ENCODE measurements at regions not wholly inside any gene's neighbourhood (a gene's known extent, or its start where the extent isn't known, plus 50 kb on each side); places are given as distances from the start of the nearest gene placed in this dataset.
"Not testable (repeated sequence)": the region's sequence is repeated elsewhere in the genome, so short reads cannot be mapped to it uniquely, and the experiment has no call there.

DNA sequence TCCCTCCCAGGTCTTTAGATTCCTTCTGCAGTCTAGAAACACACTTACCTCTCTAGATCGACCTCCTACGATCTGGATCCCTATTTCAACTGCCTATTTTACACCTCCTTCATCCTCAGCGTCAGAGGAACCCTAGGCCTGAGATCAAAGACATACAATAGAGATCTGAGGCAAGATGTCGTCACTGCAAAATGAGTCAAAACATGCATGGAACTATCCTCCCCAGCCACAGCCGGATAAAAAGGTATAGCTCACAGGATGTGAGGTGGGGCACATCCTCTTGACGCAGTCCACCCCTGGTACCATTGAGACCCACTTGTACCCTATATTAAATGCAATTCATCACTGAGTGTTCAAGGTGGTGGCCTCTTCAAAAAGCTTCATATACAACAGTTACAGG lies 63.7 kb upstream of the DNAJC10 start:
- no peak overlapping the region for H3K4me3 ChIP-seq
- intact Hi-C loops (cut with DNase I), result loop anchor here (5.0 to 10.0 kb wide), 2 partner anchors 415 to 908 kb away; no protein-coding TSS in a partner anchor
- TF ChIP-seq, protein P1, sequence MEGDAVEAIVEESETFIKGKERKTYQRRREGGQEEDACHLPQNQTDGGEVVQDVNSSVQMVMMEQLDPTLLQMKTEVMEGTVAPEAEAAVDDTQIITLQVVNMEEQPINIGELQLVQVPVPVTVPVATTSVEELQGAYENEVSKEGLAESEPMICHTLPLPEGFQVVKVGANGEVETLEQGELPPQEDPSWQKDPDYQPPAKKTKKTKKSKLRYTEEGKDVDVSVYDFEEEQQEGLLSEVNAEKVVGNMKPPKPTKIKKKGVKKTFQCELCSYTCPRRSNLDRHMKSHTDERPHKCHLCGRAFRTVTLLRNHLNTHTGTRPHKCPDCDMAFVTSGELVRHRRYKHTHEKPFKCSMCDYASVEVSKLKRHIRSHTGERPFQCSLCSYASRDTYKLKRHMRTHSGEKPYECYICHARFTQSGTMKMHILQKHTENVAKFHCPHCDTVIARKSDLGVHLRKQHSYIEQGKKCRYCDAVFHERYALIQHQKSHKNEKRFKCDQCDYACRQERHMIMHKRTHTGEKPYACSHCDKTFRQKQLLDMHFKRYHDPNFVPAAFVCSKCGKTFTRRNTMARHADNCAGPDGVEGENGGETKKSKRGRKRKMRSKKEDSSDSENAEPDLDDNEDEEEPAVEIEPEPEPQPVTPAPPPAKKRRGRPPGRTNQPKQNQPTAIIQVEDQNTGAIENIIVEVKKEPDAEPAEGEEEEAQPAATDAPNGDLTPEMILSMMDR (IDR thresholded peaks at IDR 0.05), result no peak

DNA sequence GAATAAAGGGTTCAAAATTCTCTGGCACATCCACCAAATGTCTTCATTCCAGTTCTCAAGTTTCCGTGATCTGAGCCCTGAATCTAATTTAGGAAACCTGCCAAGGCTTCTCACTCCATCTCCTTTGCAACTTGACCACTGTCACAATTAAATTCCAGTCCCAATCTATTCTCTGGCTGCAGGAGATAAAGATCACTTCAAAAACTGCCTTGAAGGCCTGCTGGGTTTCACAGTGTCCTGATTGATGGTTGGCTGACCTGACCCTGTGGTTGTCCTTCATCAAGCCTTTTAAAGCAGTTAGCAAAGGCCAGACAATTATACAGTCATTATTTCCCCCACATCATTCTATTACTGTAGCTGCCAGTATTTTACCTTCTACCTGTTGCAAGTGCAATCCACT lies 60.3 kb upstream of the DNAJC10 start:
- Histone ChIP-seq H3K4me3 (no peak overlapping the region), H3K36me3 (no peaks in the 10 kb centered on the region), H3K9ac (ENCODE audit: low read depth in 2 of 2, low read length in 2 of 2) (no peak overlapping the region), H3K27ac (no peak overlapping the region), H3K4me1 (no peaks in the 10 kb centered on the region), H3K27me3 (no peaks in the 10 kb centered on the region), H3K9me3 (no peaks in the 10 kb centered on the region)
- TF ChIP-seq, protein P1 (IDR thresholded peaks at IDR 0.05), result no peak
- no peak for DNase-seq
- intact Hi-C loops (cut with DNase I), result loop anchor here (10.0 kb wide), 1 partner anchor 911 kb away; no protein-coding TSS in a partner anchor

More for the DNA sequence above, 63.7 kb upstream of the DNAJC10 start:
- Histone ChIP-seq H3K36me3 (no peaks in the 10 kb centered on the region), H3K27ac (no peak overlapping the region), H3K9me3 (no peaks in the 10 kb centered on the region), H3K9ac (ENCODE audit: low read depth in 2 of 2, low read length in 2 of 2) (no peak overlapping the region), H3K4me1 (no peaks in the 10 kb centered on the region), H3K27me3 (no peaks in the 10 kb centered on the region)
- no peak for DNase-seq

DNA sequence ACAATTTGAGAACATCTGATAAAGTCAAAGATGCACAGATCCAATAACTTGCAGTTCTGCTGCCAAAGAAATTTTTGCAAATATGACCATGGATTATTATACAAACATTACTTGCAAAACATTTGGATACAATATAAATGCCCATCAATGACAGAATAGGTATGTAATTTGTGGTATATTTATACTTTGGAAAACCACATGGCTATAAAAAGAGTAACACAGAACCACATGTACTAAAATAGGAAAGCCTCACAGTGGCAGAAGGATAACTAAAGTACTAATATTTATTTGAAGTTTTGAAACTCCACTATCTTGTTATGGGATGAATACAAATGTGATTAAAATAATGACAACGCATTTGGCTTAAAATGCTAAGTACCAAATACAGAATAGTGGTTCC lies 51.8 kb upstream of the DNAJC10 start:
- Histone ChIP-seq H3K27me3 (no peaks in the 10 kb centered on the region), H3K36me3 (no peaks in the 10 kb centered on the region), H3K4me3 (no peak overlapping the region), H3K4me1 (no peaks in the 10 kb centered on the region), H3K27ac (no peak overlapping the region), H3K9me3 (no peaks in the 10 kb centered on the region), H3K9ac (ENCODE audit: low read depth in 2 of 2, low read length in 2 of 2) (no peak overlapping the region)
- TF ChIP-seq, protein P1 (IDR thresholded peaks at IDR 0.05), result no peak
- DNase-seq, result no peak
- intact Hi-C loops (cut with DNase I), result no loop called here

- DNase-seq; H3K4me3 ChIP-seq; H3K36me3 ChIP-seq; H3K27ac ChIP-seq; H3K9ac ChIP-seq (ENCODE audit: low read depth in 2 of 2, low read length in 2 of 2); H3K9me3 ChIP-seq; H3K4me1 ChIP-seq; intact Hi-C loops (cut with DNase I); H3K27me3 ChIP-seq: not testable (repeated sequence)
Observed at GRCh38 chr2:182665500-182665899, 50.6 kb upstream of the DNAJC10 start.

All from colonic mucosa (tissue), 4 donors.